ENCODE measurements at regions not wholly inside any gene's neighbourhood (a gene's known extent, or its start where the extent isn't known, plus 50 kb on each side); places are given as distances from the start of the nearest gene placed in this dataset.

DNA sequence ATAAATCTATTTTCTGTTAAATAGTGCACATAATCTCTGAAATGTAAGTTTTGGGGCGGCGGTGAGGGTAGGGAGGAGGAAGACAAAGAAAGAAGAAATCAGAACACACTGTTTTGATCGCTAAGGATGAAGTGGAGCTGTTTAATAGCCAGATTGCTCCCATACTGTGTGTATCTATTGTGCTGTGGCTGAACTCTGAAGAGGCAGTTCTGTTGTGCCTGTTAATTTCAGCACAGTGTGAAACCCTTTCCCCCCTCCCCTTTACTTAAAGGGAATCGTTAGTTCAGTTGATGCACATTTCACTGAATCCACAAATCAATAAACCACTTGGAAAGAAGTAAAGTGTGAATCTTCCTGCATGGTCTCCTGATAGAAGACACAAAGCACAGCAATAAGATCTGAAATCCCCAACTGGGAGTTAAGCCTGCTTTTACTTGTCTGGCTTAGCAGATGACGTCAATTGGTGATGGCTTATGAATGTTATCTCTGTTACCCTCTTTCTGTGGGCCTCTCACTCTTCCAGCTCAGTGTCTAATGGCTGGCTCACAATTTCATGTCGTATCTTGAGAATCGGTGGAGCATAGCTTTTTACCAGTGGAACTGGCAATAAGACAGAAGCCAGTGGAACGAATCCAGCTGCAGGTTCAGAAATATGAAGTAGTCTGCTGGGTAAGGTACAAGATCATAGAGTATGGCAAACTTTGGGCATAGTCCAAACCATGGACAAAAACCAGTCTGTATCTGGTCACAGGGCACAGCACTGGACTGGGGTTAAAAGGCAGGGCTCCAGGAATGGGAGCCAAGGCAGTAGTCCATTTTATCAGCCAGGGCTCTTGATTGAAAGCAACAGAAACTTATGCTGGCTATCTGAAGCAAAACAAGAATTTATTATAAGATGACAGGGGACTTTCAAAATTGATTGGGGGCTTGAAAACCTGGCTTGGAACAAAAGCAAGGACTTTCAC is 413.5 kb upstream of the SEL1L start:
- no peak for DNase-seq (ENCODE audit: low read depth in 1 of 2, low spot score in 1 of 2)
- TF ChIP-seq SPI1 (IDR thresholded peaks at IDR 0.05; ENCODE audit: borderline replicate concordance, low read depth) (no peak), GABPA (IDR thresholded peaks at IDR 0.05; ENCODE audit: low read depth) (no peak), POLR2AphosphoS5 (IDR thresholded peaks at IDR 0.05; ENCODE audit: low read depth) (no peak)
- TF ChIP-seq, protein P1, sequence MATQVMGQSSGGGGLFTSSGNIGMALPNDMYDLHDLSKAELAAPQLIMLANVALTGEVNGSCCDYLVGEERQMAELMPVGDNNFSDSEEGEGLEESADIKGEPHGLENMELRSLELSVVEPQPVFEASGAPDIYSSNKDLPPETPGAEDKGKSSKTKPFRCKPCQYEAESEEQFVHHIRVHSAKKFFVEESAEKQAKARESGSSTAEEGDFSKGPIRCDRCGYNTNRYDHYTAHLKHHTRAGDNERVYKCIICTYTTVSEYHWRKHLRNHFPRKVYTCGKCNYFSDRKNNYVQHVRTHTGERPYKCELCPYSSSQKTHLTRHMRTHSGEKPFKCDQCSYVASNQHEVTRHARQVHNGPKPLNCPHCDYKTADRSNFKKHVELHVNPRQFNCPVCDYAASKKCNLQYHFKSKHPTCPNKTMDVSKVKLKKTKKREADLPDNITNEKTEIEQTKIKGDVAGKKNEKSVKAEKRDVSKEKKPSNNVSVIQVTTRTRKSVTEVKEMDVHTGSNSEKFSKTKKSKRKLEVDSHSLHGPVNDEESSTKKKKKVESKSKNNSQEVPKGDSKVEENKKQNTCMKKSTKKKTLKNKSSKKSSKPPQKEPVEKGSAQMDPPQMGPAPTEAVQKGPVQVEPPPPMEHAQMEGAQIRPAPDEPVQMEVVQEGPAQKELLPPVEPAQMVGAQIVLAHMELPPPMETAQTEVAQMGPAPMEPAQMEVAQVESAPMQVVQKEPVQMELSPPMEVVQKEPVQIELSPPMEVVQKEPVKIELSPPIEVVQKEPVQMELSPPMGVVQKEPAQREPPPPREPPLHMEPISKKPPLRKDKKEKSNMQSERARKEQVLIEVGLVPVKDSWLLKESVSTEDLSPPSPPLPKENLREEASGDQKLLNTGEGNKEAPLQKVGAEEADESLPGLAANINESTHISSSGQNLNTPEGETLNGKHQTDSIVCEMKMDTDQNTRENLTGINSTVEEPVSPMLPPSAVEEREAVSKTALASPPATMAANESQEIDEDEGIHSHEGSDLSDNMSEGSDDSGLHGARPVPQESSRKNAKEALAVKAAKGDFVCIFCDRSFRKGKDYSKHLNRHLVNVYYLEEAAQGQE (IDR thresholded peaks at IDR 0.05; ENCODE audit: insufficient replicate concordance, low read depth): no peak
- TF ChIP-seq, protein P2, sequence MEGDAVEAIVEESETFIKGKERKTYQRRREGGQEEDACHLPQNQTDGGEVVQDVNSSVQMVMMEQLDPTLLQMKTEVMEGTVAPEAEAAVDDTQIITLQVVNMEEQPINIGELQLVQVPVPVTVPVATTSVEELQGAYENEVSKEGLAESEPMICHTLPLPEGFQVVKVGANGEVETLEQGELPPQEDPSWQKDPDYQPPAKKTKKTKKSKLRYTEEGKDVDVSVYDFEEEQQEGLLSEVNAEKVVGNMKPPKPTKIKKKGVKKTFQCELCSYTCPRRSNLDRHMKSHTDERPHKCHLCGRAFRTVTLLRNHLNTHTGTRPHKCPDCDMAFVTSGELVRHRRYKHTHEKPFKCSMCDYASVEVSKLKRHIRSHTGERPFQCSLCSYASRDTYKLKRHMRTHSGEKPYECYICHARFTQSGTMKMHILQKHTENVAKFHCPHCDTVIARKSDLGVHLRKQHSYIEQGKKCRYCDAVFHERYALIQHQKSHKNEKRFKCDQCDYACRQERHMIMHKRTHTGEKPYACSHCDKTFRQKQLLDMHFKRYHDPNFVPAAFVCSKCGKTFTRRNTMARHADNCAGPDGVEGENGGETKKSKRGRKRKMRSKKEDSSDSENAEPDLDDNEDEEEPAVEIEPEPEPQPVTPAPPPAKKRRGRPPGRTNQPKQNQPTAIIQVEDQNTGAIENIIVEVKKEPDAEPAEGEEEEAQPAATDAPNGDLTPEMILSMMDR (IDR thresholded peaks at IDR 0.05; ENCODE audit: insufficient read depth, low read length): no peak
- Histone ChIP-seq H3K27me3 (ENCODE audit: insufficient read depth, poor library complexity, severe bottlenecking) (no peaks in the 10 kb centered on the region), H3K4me3 (replicated peaks; ENCODE audit: insufficient read depth, low read length) (no peak overlapping the region), H3K27ac (replicated peaks) (no peak overlapping the region)

DNA sequence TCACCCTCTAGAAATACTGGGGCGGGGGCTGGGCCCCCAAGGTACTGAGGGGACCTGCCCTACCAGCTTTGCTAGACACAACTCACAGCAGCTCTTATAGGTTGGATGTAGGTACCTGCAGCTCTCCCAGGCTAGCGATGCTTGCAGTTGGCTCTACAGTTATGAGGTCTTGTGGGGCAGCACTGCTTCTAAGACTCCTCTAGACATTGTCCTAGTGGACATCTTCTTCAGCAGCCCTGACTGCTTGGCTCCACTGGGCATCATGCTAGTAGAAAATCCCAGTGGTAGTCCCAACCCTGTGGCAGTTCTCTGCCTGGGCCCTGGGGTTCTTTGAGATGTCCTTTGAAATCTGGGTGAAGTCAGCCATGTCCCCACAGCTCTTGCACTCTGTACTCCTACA is 419.3 kb upstream of the SEL1L start:
- DNase-seq (ENCODE audit: low read depth in 1 of 2, low spot score in 1 of 2): no peak
- no peak overlapping the region for H3K4me3 ChIP-seq (replicated peaks; ENCODE audit: insufficient read depth, low read length)
- H3K27ac ChIP-seq (replicated peaks): no peak overlapping the region
- TF ChIP-seq POLR2AphosphoS5 (IDR thresholded peaks at IDR 0.05; ENCODE audit: low read depth) (no peak), SPI1 (IDR thresholded peaks at IDR 0.05; ENCODE audit: borderline replicate concordance, low read depth) (no peak), GABPA (IDR thresholded peaks at IDR 0.05; ENCODE audit: low read depth) (no peak)
- TF ChIP-seq, protein P1 (IDR thresholded peaks at IDR 0.05; ENCODE audit: insufficient replicate concordance, low read depth): no peak
- TF ChIP-seq, protein P2 (IDR thresholded peaks at IDR 0.05; ENCODE audit: insufficient read depth, low read length): no peak
- no peaks in the 10 kb centered on the region for H3K27me3 ChIP-seq (ENCODE audit: insufficient read depth, poor library complexity, severe bottlenecking)

DNA sequence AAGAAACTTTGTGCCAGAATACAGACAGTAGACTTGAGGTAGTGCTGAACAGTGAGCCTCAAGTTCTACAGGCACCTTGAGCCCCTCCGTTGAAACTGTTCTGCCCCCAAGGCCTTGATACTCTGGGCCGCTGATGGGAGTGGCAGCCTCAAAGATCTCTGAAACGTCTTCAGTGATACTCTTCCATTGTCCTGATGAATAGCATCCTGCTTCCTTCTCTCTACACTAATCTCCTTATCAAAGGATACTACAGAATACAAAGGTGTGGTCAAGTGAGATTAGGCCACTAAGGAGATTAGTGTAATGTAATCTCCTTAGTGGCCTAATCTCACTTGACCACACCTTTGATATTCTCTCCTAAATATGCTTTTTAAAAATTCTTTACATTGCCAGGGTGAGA is 419.8 kb upstream of the SEL1L start:
- Histone ChIP-seq H3K27ac (replicated peaks) (no peak overlapping the region), H3K4me3 (replicated peaks; ENCODE audit: insufficient read depth, low read length) (no peak overlapping the region), H3K27me3 (ENCODE audit: insufficient read depth, poor library complexity, severe bottlenecking) (no peaks in the 10 kb centered on the region)
- TF ChIP-seq, protein P1 (IDR thresholded peaks at IDR 0.05; ENCODE audit: insufficient replicate concordance, low read depth): no peak
- TF ChIP-seq, protein P2 (IDR thresholded peaks at IDR 0.05; ENCODE audit: insufficient read depth, low read length): no peak
- TF ChIP-seq GABPA (IDR thresholded peaks at IDR 0.05; ENCODE audit: low read depth) (no peak), SPI1 (IDR thresholded peaks at IDR 0.05; ENCODE audit: borderline replicate concordance, low read depth) (no peak), POLR2AphosphoS5 (IDR thresholded peaks at IDR 0.05; ENCODE audit: low read depth) (no peak)
- no peak for DNase-seq (ENCODE audit: low read depth in 1 of 2, low spot score in 1 of 2)
